ENCODE measurements at regions not wholly inside any gene's neighbourhood (a gene's known extent, or its start where the extent isn't known, plus 50 kb on each side); places are given as distances from the start of the nearest gene placed in this dataset.

- Mint-ChIP-seq H3K9me3 (no peaks in the 10 kb centered on the region), H3K36me3 (no peaks in the 10 kb centered on the region), H3K4me1 (no peaks in the 10 kb centered on the region), H3K27me3 (peaks cover 9% of the 10 kb centered on the region), H3K4me3 (no peak overlapping the region), H3K27ac (no peak overlapping the region)
- DNase-seq, result no peak
- no peak for ATAC-seq (ENCODE audit: low read depth)
- POLR2A ChIA-PET, result no interaction called here
These were observed 504.6 kb upstream of the B3GAT1 start for GRCh38 chr11:134916421-134917213.

GRCh38 chr11:134915881-134916280 lies 503.8 kb upstream of the B3GAT1 start:
- ATAC-seq (ENCODE audit: low read depth), result no peak
- POLR2A ChIA-PET, result no interaction called here
- H3K36me3 Mint-ChIP-seq, result no peaks in the 10 kb centered on the region
- peaks cover 4% of the 10 kb centered on the region for H3K27me3 Mint-ChIP-seq
- H3K9me3 Mint-ChIP-seq, result no peaks in the 10 kb centered on the region
- H3K27ac Mint-ChIP-seq, result no peak overlapping the region
- no peak for DNase-seq
- H3K4me1 Mint-ChIP-seq, result no peaks in the 10 kb centered on the region
- no peak overlapping the region for H3K4me3 Mint-ChIP-seq

- Mint-ChIP-seq H3K4me3 (no peak overlapping the region), H3K27ac (no peak overlapping the region), H3K36me3 (no peaks in the 10 kb centered on the region), H3K4me1 (no peaks in the 10 kb centered on the region), H3K9me3 (no peaks in the 10 kb centered on the region), H3K27me3 (peaks cover 4% of the 10 kb centered on the region)
- POLR2A ChIA-PET, result no interaction called here
- DNase-seq, result no peak
- no peak for ATAC-seq (ENCODE audit: low read depth)
These were observed 503.2 kb upstream of the B3GAT1 start for GRCh38 chr11:134915212-134915611.

- no peaks in the 10 kb centered on the region for H3K4me1 Mint-ChIP-seq
- DNase-seq (no peak), ATAC-seq (ENCODE audit: low read depth) (no peak)
- H3K4me3 Mint-ChIP-seq, result no peak overlapping the region
- no peaks in the 10 kb centered on the region for H3K9me3 Mint-ChIP-seq
- POLR2A ChIA-PET, result no interaction called here
- H3K27ac Mint-ChIP-seq, result no peak overlapping the region
- no peaks in the 10 kb centered on the region for H3K36me3 Mint-ChIP-seq
- H3K27me3 Mint-ChIP-seq, result no peaks in the 10 kb centered on the region
These were observed 502.1 kb upstream of the B3GAT1 start for GRCh38 chr11:134913999-134914590.

- no peaks in the 10 kb centered on the region for H3K4me1 Mint-ChIP-seq
- H3K4me3 Mint-ChIP-seq, result no peak overlapping the region
- DNase-seq, result no peak
- H3K9me3 Mint-ChIP-seq, result no peaks in the 10 kb centered on the region
- no peak overlapping the region for H3K27ac Mint-ChIP-seq
- no peak for ATAC-seq (ENCODE audit: low read depth)
- no peaks in the 10 kb centered on the region for H3K27me3 Mint-ChIP-seq
- H3K36me3 Mint-ChIP-seq, result no peaks in the 10 kb centered on the region
- POLR2A ChIA-PET, result no interaction called here
These were observed 501.3 kb upstream of the B3GAT1 start for GRCh38 chr11:134913391-134913790.

- no peak for ATAC-seq (ENCODE audit: low read depth)
- DNase-seq, result no peak
- H3K27me3 Mint-ChIP-seq, result no peaks in the 10 kb centered on the region
- no peaks in the 10 kb centered on the region for H3K36me3 Mint-ChIP-seq
- no peaks in the 10 kb centered on the region for H3K9me3 Mint-ChIP-seq
- H3K4me3 Mint-ChIP-seq, result no peak overlapping the region
- POLR2A ChIA-PET, result no interaction called here
- no peak overlapping the region for H3K27ac Mint-ChIP-seq
- H3K4me1 Mint-ChIP-seq, result no peaks in the 10 kb centered on the region
These were observed 499.6 kb upstream of the B3GAT1 start for GRCh38 chr11:134911514-134912180.

GRCh38 chr11:134908583-134908982 lies 496.5 kb upstream of the B3GAT1 start:
- no peak overlapping the region for H3K27ac Mint-ChIP-seq
- no peak for ATAC-seq (ENCODE audit: low read depth)

GRCh38 chr11:134907636-134908035 lies 495.6 kb upstream of the B3GAT1 start:
- Mint-ChIP-seq H3K4me1 (no peaks in the 10 kb centered on the region), H3K4me3 (no peak overlapping the region), H3K27me3 (no peaks in the 10 kb centered on the region), H3K9me3 (no peaks in the 10 kb centered on the region), H3K36me3 (no peaks in the 10 kb centered on the region), H3K27ac (no peak overlapping the region)
- POLR2A ChIA-PET, result no interaction called here
- ATAC-seq (ENCODE audit: low read depth) (no peak), DNase-seq (no peak)

More at GRCh38 chr11:134908583-134908982, 496.5 kb upstream of the B3GAT1 start:
- POLR2A ChIA-PET, result no interaction called here
- H3K9me3 Mint-ChIP-seq, result no peaks in the 10 kb centered on the region
- H3K4me1 Mint-ChIP-seq, result no peaks in the 10 kb centered on the region
- H3K36me3 Mint-ChIP-seq, result no peaks in the 10 kb centered on the region
- no peak for DNase-seq
- H3K4me3 Mint-ChIP-seq, result no peak overlapping the region
- H3K27me3 Mint-ChIP-seq, result no peaks in the 10 kb centered on the region

- POLR2A ChIA-PET, result no interaction called here
- Mint-ChIP-seq H3K36me3 (no peaks in the 10 kb centered on the region), H3K4me1 (no peaks in the 10 kb centered on the region), H3K27me3 (no peaks in the 10 kb centered on the region), H3K27ac (no peak overlapping the region), H3K9me3 (no peaks in the 10 kb centered on the region), H3K4me3 (no peak overlapping the region)
- ATAC-seq (ENCODE audit: low read depth) (no peak), DNase-seq (no peak)
These were observed 494.4 kb upstream of the B3GAT1 start for GRCh38 chr11:134906356-134906955.

- H3K27ac Mint-ChIP-seq, result no peak overlapping the region
- ATAC-seq (ENCODE audit: low read depth) (no peak), DNase-seq (no peak)
- POLR2A ChIA-PET, result no interaction called here
- no peaks in the 10 kb centered on the region for H3K4me1 Mint-ChIP-seq
- H3K36me3 Mint-ChIP-seq, result no peaks in the 10 kb centered on the region
- no peak overlapping the region for H3K4me3 Mint-ChIP-seq
- no peaks in the 10 kb centered on the region for H3K27me3 Mint-ChIP-seq
- no peaks in the 10 kb centered on the region for H3K9me3 Mint-ChIP-seq
These were observed 493.9 kb upstream of the B3GAT1 start for GRCh38 chr11:134905928-134906327.

- no peak for DNase-seq
- Mint-ChIP-seq H3K27ac (no peak overlapping the region), H3K36me3 (no peaks in the 10 kb centered on the region), H3K27me3 (no peaks in the 10 kb centered on the region), H3K4me3 (no peak overlapping the region), H3K9me3 (no peaks in the 10 kb centered on the region), H3K4me1 (no peaks in the 10 kb centered on the region)
- ATAC-seq (ENCODE audit: low read depth), result no peak
- POLR2A ChIA-PET, result no interaction called here
These were observed 493.5 kb upstream of the B3GAT1 start for GRCh38 chr11:134905517-134905916.

- H3K27ac Mint-ChIP-seq, result no peak overlapping the region
- no peak overlapping the region for H3K4me3 Mint-ChIP-seq
- H3K36me3 Mint-ChIP-seq, result no peaks in the 10 kb centered on the region
- no peaks in the 10 kb centered on the region for H3K4me1 Mint-ChIP-seq
- H3K27me3 Mint-ChIP-seq, result peaks cover 4% of the 10 kb centered on the region
- POLR2A ChIA-PET, result no interaction called here
- no peak for ATAC-seq (ENCODE audit: low read depth)
- no peak for DNase-seq
- H3K9me3 Mint-ChIP-seq, result no peaks in the 10 kb centered on the region
These were observed 492.2 kb upstream of the B3GAT1 start for GRCh38 chr11:134904103-134904790.

All from activated naive CD8-positive, alpha-beta T cell treated with anti-CD3 and anti-CD28 coated beads, Interleukin-2, amount 10 ng/mL, durations not matched to agents 7 days and 5 days (primary cell).